ENCODE measurements at regions not wholly inside any gene's neighbourhood (a gene's known extent, or its start where the extent isn't known, plus 50 kb on each side); places are given as distances from the start of the nearest gene placed in this dataset.
"Not testable (repeated sequence)": the region's sequence is repeated elsewhere in the genome, so short reads cannot be mapped to it uniquely, and the experiment has no call there.

DNA sequence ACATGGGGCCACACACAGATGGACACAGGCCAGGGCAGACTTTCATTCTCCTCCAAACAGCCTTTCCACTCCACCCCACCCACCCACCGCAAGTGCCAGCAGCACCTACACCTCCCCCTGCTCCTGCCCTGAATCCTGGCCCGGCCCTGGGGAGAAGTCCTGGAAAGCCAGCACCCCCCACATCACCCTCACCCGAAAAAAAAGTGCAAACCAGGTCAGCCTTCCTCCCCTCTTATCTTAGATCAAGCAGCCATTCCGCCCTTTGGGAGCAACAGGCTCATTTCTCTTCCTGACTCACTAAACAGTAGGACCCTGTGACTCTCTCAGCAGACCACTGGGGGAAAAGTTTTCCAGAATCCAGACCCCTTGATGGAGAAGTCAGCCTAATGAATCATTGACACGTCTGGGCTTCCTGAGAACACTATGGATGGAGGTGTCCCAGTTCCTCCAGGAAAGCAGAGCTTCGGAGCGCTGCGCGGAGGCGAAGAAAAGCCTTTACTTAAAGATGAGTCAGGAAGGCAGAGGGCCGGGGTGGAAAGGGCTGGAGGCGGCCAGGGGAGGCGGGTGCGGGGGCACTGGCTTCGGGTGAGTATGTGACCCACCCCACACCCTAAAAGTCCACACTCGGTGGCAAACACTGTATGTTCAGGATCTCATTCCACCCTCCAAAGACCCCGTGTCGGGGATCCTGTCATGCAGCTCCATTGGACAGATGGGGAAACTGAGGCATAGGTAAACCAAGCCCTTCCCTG lies 588.7 kb downstream of the MATN1 start:
- H3K27me3 Mint-ChIP-seq, result peaks cover 50% of the 10 kb centered on the region
- DNase-seq (ENCODE audit: low spot score in 2 of 2) (no peak), ATAC-seq (replicated peaks; ENCODE audit: extremely low read depth, poor library complexity, severe bottlenecking) (no peak)
- no peak overlapping the region for H3K27ac Mint-ChIP-seq (ENCODE audit: low read depth)
- no peaks in the 10 kb centered on the region for H3K9me3 Mint-ChIP-seq
- no peaks in the 10 kb centered on the region for H3K4me1 Mint-ChIP-seq
- no peak overlapping the region for H3K4me3 Mint-ChIP-seq
- no peaks in the 10 kb centered on the region for H3K36me3 Mint-ChIP-seq (ENCODE audit: insufficient read depth)

DNA sequence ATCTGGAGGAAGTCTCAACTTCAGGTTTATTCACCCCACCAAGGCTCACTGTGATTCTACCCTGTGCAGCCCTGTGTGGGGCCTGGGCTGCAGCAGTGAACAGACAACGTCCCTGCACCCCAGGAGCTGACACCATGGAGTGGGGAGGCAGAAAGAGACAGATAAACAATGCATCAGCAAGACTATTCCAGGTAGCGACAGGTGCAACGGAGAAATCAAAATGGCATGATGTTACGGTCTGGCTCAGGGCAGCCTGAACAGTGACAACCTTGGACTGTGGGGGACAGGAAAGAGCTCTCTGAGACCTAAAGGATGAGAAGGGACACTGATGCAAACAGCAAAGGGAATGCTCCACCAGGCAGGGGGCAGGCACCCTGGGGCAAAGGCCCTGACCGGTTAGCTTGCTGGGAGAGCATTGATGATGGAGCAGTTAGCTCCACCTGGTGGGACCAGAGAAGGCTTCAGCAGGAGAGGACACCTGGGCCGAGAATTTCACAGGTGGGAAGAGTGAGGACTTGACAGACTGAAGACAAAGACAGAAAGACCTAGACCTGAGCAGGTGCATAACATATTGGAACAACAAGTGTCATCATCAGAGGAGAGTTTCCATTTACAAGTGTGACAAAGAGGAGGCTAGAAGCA lies 589.9 kb downstream of the MATN1 start:
- DNase-seq (ENCODE audit: low spot score in 2 of 2), result no peak
- Mint-ChIP-seq H3K9me3 (no peaks in the 10 kb centered on the region), H3K27ac (ENCODE audit: low read depth) (no peak overlapping the region), H3K4me1 (no peaks in the 10 kb centered on the region), H3K27me3 (peaks cover 61% of the 10 kb centered on the region), H3K36me3 (ENCODE audit: insufficient read depth) (no peaks in the 10 kb centered on the region), H3K4me3 (no peak overlapping the region)
- no peak for ATAC-seq (replicated peaks; ENCODE audit: extremely low read depth, poor library complexity, severe bottlenecking)

DNA sequence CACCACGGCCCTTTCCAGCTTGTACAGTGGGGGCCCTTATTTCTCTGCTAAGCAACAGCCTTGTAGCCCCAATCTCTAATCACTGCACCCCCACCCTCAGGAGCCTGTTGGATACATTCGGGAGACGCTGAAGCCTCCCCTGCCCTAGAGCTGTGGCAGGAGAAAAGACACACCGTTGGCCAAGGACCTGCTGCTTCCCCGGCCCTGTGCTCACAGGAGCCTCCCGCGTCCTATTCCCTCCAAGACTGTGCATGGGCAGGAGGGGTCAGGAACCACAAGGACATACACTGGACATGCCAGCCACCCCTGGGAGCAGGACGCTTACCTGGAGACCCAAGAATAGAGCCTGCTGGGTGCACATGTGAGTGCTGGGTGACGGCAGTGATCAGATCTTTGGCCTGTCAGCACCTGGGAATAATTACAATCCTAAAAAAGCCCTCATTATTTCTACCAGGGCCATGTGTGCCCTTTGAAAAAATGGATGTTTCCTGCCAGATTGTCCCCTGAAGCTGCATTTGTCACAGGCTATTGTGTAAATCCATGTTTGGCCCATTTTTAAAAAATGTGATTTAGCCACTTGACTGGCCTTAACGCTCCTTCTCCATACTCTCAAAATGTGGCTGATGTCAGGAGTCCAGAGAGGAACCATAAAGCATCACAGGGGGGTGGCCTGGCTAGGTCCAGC lies 590.6 kb downstream of the MATN1 start:
- H3K4me1 Mint-ChIP-seq, result no peaks in the 10 kb centered on the region
- H3K36me3 Mint-ChIP-seq (ENCODE audit: insufficient read depth), result no peaks in the 10 kb centered on the region
- no peak overlapping the region for H3K27ac Mint-ChIP-seq (ENCODE audit: low read depth)
- ATAC-seq (replicated peaks; ENCODE audit: extremely low read depth, poor library complexity, severe bottlenecking) (no peak), DNase-seq (ENCODE audit: low spot score in 2 of 2) (no peak)
- no peak overlapping the region for H3K4me3 Mint-ChIP-seq
- no peaks in the 10 kb centered on the region for H3K9me3 Mint-ChIP-seq
- H3K27me3 Mint-ChIP-seq, result peaks cover 64% of the 10 kb centered on the region

DNA sequence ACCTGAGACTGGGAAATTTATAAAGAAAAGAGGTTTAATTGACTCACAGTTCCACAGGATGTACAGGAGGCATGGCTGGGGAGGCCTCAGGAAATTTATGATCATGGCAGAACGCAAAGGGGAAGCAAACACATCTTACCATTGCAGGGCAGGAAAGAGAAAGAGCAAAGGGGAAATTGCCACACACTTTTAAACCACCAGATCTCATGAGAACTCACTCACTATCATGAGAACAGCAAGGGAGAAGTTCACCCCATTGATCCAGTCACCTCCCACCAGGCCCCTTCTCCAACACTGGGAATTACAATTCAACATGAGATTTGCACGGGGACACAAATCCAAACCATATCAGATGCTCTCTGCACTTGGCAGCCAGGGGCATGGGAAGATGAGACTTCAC lies 592.8 kb downstream of the MATN1 start:
- not testable (repeated sequence) for ATAC-seq (replicated peaks; ENCODE audit: extremely low read depth, poor library complexity, severe bottlenecking); H3K36me3 Mint-ChIP-seq (ENCODE audit: insufficient read depth); H3K27ac Mint-ChIP-seq (ENCODE audit: low read depth); H3K4me3 Mint-ChIP-seq; H3K4me1 Mint-ChIP-seq; H3K9me3 Mint-ChIP-seq; DNase-seq (ENCODE audit: low spot score in 2 of 2)
- H3K27me3 Mint-ChIP-seq, result peaks cover 76% of the 10 kb centered on the region

DNA sequence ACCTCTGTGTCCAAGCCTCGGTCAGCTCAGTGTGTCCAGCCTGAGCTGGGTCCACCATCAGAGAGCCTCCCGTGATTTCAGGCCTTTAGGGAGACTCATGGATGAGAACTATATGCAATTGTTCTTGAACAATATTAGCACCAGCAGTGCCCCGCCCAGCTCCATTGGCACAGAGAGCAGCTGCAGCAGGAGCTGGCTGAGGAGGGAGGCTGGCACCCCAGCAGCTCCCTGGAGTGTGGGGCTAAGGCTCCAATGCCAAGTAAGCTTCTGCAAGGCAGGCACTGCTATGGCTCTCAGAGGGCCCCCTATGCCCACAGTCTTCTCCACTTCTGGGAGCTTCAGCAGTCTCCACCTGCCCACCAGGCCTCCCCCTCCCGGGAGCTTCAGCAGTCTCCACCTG lies 593.3 kb downstream of the MATN1 start:
- Mint-ChIP-seq H3K36me3 (ENCODE audit: insufficient read depth) (no peaks in the 10 kb centered on the region), H3K27ac (ENCODE audit: low read depth) (no peak overlapping the region), H3K9me3 (no peaks in the 10 kb centered on the region), H3K27me3 (peaks cover 76% of the 10 kb centered on the region), H3K4me3 (no peak overlapping the region), H3K4me1 (no peaks in the 10 kb centered on the region)
- DNase-seq (ENCODE audit: low spot score in 2 of 2), result no peak
- ATAC-seq (replicated peaks; ENCODE audit: extremely low read depth, poor library complexity, severe bottlenecking), result no peak

DNA sequence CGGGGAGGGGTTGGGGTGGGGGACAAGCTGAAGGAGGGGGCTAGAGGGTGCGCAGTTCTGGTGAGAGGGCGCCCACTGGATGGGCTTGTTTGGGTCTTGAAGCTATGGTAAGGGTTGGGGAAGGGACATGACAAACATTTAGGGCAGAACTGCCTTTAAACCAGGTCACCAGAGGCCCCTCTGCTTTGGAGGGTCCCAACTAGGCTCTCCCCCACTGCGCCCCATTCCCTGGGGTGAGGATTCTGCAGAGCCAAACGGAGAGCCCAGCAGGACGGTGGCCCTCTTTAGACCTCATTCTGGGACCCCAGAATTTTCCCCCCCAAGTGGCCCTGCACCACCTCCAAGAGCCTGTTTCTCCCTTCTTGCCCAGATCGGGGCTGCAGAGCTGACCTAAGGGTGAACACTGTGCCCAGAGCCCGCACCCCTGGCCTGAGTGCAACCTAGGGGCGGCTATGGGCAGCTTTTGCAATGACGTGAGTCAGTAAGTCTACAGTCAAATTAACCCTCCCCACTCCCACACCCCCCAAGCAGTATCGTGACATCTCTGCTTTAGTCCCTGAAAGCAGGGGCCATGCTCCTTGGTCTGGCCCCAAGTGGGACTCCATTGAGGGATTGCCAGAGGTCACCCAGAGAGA lies 593.8 kb downstream of the MATN1 start:
- ATAC-seq (replicated peaks; ENCODE audit: extremely low read depth, poor library complexity, severe bottlenecking) (no peak), DNase-seq (ENCODE audit: low spot score in 2 of 2) (no peak)
- H3K9me3 Mint-ChIP-seq, result no peaks in the 10 kb centered on the region
- H3K27me3 Mint-ChIP-seq, result peaks cover 70% of the 10 kb centered on the region
- no peaks in the 10 kb centered on the region for H3K4me1 Mint-ChIP-seq
- H3K27ac Mint-ChIP-seq (ENCODE audit: low read depth), result no peak overlapping the region
- H3K36me3 Mint-ChIP-seq (ENCODE audit: insufficient read depth), result no peaks in the 10 kb centered on the region
- H3K4me3 Mint-ChIP-seq, result no peak overlapping the region

DNA sequence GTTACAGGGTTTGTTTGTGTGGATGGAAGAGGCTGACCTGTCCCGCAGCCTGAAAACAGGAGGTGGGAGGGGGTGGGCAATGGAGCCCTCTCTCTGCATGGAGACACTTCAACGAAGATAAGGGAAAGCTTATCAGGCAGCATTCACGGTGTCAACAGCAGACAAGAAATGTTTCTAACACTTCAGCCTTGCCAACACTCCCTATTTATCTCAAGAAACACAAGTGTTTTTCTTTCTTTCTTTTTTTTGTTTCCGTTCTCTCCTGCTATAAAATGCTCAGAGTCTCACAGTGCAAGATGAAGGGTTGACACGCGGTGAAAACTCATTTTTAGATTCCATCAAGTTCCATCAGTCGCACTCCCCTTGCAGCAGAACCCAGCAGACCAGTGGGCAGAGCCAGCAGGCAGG lies 594.4 kb downstream of the MATN1 start:
- Mint-ChIP-seq H3K27ac (ENCODE audit: low read depth) (no peak overlapping the region), H3K27me3 (peaks cover 65% of the 10 kb centered on the region), H3K36me3 (ENCODE audit: insufficient read depth) (no peaks in the 10 kb centered on the region), H3K9me3 (no peaks in the 10 kb centered on the region), H3K4me3 (no peak overlapping the region), H3K4me1 (no peaks in the 10 kb centered on the region)
- no peak for DNase-seq (ENCODE audit: low spot score in 2 of 2)
- no peak for ATAC-seq (replicated peaks; ENCODE audit: extremely low read depth, poor library complexity, severe bottlenecking)

DNA sequence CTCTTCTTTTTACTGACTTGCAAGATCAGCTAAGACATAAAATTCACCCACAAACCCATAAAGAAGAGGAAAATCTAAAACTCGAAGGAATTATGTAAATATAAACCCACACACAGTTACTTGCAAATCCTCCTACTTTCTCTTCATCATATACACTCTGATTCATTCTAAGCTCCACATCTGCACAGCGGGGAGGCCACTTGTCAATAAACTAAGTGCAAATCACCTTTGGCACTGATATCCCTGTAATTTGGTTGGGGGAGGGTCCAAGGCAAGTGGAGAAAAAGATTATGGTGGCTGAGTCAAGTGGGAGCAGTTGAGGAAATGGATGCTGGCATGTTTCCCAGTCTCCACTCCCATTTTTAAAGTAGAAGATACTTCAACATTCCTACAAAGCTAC lies 596.5 kb downstream of the MATN1 start:
- H3K27ac Mint-ChIP-seq (ENCODE audit: low read depth), result no peak overlapping the region
- ATAC-seq (replicated peaks; ENCODE audit: extremely low read depth, poor library complexity, severe bottlenecking) (no peak), DNase-seq (ENCODE audit: low spot score in 2 of 2) (no peak)
- no peaks in the 10 kb centered on the region for H3K4me1 Mint-ChIP-seq
- H3K27me3 Mint-ChIP-seq, result peaks cover 47% of the 10 kb centered on the region
- no peak overlapping the region for H3K4me3 Mint-ChIP-seq
- H3K9me3 Mint-ChIP-seq, result no peaks in the 10 kb centered on the region
- no peaks in the 10 kb centered on the region for H3K36me3 Mint-ChIP-seq (ENCODE audit: insufficient read depth)

DNA sequence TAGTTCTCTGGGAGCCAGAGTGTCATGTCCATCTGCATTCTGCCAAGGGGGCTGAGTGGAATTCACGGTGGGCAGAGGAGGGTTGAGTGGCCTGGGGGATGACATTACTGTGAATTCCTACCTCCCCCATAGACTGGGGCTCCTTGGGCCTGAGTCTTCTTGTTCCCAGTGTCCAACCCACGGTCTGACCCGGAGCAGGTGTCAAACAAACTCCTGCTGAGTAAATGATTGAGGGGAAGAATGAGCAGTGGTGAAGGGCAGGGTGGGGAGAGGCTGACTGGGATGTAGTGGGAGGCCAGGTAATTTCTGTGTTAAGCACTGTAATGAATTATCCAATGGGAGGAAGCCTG lies 597.6 kb downstream of the MATN1 start:
- DNase-seq (ENCODE audit: low spot score in 2 of 2) (no peak), ATAC-seq (replicated peaks; ENCODE audit: extremely low read depth, poor library complexity, severe bottlenecking) (no peak)
- Mint-ChIP-seq H3K4me1 (no peaks in the 10 kb centered on the region), H3K36me3 (ENCODE audit: insufficient read depth) (no peaks in the 10 kb centered on the region), H3K9me3 (no peaks in the 10 kb centered on the region), H3K27ac (ENCODE audit: low read depth) (no peak overlapping the region), H3K4me3 (no peak overlapping the region), H3K27me3 (peaks cover 42% of the 10 kb centered on the region)

DNA sequence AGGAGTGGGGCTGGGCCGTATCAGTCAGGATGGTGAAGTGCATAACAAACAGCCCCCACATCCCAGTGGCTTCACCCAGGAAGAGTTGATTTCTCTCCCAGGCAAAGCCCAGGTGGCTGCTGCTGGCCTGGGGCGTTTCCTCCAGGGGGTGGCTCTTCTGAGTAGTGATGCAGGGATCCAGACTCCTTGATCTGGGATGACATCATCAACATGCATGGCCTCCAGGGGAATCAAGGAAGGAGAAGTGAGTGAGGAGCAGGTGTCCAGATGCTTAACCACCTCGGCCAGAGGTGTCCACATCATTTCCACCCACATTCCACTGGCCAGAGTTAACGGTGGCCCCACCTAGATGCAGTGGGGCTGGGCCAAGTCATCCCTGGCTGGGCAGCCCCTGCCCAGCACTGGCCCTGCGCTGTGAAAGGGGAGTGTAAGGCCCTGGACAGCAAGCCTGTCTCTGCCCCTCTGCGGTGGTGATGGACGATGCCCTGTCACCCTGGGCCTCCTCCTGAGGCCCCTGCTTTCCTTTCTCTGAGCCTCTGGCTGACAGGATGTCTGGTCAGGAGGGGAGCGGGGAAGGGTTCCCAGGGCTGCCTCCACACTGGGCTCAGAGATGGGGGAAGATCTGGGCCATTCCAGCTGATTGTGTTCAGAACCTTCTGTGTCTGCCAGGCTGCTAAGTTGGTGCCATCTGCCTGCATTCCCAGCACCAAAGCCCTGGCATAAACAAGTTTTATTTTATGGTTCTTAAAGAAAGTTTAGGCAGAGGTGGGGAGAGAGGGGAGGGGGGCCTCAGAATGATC lies 598.2 kb downstream of the MATN1 start:
- H3K27ac Mint-ChIP-seq (ENCODE audit: low read depth), result no peak overlapping the region
- H3K4me3 Mint-ChIP-seq, result no peak overlapping the region
- peaks cover 42% of the 10 kb centered on the region for H3K27me3 Mint-ChIP-seq
- H3K4me1 Mint-ChIP-seq, result no peaks in the 10 kb centered on the region
- ATAC-seq (replicated peaks; ENCODE audit: extremely low read depth, poor library complexity, severe bottlenecking) (no peak), DNase-seq (ENCODE audit: low spot score in 2 of 2) (no peak)
- no peaks in the 10 kb centered on the region for H3K36me3 Mint-ChIP-seq (ENCODE audit: insufficient read depth)
- H3K9me3 Mint-ChIP-seq, result no peaks in the 10 kb centered on the region

DNA sequence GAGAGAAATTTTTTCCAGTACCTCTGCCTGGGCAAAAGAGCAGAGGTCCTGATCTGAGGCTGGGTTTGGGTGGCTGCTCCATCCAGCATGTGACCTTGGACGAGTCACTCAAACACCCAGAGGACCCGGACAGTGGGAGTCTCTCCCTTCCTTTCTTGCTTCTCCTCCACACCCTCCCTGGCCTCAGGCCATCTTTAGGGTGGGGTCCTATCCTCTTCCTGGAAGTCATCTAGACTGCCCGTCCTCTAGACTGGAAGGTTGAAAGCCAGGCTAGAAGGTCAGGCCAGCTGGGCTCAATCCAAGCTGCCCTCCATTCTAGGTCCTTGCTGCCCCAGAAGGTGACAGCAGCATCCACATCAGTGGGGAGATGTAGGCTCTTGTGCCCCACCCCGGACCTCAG lies 599.5 kb downstream of the MATN1 start:
- Mint-ChIP-seq H3K9me3 (no peaks in the 10 kb centered on the region), H3K4me1 (no peaks in the 10 kb centered on the region), H3K27me3 (peaks cover 29% of the 10 kb centered on the region), H3K27ac (ENCODE audit: low read depth) (no peak overlapping the region), H3K4me3 (no peak overlapping the region), H3K36me3 (ENCODE audit: insufficient read depth) (no peaks in the 10 kb centered on the region)
- ATAC-seq (replicated peaks; ENCODE audit: extremely low read depth, poor library complexity, severe bottlenecking) (no peak), DNase-seq (ENCODE audit: low spot score in 2 of 2) (no peak)

DNA sequence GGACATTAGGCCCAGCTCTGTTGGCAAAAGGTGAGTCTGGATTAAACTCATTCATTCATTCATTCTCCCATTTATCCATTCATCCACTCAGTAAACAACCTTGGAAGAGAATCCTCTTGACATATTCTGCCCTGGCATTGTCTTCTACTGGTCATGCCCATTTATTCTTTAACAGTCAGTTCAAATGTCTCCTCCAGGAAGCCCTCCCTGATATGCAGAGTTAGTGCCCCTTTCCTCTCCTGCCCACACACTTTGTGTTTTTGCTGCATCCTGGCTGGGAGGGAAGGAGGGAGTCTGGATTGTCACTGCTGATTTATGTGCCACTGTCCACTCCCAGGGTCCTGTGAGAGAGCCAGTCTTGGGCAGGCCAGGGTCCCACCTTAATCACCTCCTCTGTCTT lies 600.3 kb downstream of the MATN1 start:
- Mint-ChIP-seq H3K36me3 (ENCODE audit: insufficient read depth) (no peaks in the 10 kb centered on the region), H3K4me3 (no peak overlapping the region), H3K27me3 (peaks cover 23% of the 10 kb centered on the region), H3K4me1 (no peaks in the 10 kb centered on the region), H3K9me3 (no peaks in the 10 kb centered on the region), H3K27ac (ENCODE audit: low read depth) (no peak overlapping the region)
- DNase-seq (ENCODE audit: low spot score in 2 of 2), result no peak
- no peak for ATAC-seq (replicated peaks; ENCODE audit: extremely low read depth, poor library complexity, severe bottlenecking)
